ENCODE measurements at regions not wholly inside any gene's neighbourhood (a gene's known extent, or its start where the extent isn't known, plus 50 kb on each side); places are given as distances from the start of the nearest gene placed in this dataset.

DNA sequence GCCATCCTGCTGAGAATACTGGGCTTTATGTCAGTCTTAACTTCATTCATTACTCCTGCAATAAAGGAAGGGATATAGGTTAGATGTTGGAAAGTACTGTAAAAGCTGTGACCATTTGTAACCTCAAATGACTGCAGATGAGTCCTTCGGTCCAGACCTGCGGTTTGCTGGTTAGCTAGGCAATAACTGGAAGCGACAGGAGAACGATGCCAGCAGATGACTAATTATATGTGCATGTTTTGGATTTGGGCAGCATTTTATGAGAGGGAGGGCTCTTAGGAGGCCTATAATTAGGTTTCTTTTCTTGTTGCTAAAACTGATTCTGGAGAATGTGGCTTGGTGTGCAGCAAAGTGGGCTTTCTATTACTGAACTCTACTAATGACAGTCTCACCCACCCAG is 205.6 kb downstream of the TMEM182 start:
- no peak for DNase-seq

- no peak for DNase-seq
These were observed 206.5 kb downstream of the TMEM182 start for GRCh38 chr2:102968375-102968774.

- DNase-seq, result no peak
These were observed 209.9 kb downstream of the TMEM182 start for GRCh38 chr2:102971701-102972100.

- peak; percentile 15 for DNase-seq
These were observed 214.5 kb downstream of the TMEM182 start for GRCh38 chr2:102975996-102976975.

GRCh38 chr2:102977426-102978090 is 215.7 kb downstream of the TMEM182 start:
- no peak for DNase-seq

DNA sequence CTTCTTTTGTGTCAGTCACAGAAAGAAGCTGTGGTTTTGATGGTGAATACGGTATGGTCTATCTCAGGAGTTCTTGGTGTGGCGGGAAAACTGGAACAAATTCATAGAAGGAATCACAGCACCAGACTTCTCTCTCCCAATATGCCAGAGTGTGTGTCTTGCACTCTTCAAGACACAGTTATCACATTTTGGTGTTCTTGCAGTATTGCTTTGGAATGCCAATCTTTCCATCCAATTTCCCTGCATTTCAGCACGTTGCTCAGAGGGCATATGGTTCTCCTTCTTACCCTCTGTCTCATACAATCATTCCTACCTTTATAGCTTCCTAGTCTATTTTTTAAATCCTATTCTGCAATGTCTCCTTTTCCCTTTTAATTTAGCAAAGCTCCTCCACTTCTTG is 216.3 kb downstream of the TMEM182 start:
- DNase-seq, result no peak

GRCh38 chr2:102979429-102979828 is 217.6 kb downstream of the TMEM182 start:
- no peak for DNase-seq

DNA sequence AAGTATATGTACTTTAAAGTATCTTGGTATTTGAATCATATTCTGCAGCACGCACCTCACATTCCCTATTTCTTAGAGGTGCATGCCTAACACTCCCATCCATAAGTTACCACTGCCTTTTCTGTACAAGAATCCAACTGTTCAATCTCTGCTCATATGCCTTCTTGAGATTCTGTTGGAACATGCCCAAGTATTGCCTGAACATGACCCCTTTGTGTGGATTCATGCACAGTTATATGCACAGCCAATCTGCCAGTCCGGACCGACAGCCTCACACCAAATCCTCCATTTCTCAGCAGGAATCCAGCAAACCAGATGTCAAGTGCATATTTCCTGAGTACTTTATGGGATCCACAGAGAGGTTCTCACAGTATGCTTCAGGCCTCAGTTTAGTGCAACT is 222.0 kb downstream of the TMEM182 start:
- no peak for DNase-seq

DNA sequence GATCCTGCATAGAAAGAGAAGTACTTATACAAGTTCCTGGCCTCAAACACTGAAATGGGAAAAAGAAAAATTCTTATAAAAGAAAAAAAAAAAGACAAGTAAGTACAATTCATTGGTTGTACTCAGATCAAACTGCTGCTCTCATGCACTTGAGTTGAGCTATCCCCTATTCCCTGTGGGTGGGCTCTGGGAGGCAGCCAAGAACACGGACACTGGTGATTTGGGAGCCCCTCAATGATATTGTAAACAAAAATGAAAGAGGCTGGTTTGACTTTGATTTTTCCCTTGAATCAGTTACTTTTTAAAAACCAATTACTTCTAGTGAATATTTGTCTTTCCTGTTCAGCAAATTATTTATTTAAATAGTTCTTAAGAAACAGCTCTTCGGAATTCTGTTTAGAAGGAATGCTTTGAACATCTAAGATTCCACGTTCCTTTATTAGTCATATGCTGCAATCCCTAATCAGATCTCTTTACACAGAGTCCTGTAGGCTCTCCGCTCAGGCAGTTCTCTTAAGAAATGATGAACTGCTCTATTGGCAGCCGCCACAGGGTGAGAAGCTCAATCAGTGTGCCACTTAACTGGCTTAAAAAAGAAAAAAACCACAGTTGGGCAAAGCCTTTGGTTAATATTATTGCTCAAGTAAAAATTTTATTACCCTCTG is 225.1 kb downstream of the TMEM182 start:
- no peak for DNase-seq

- DNase-seq, result no peak
These were observed 230.8 kb downstream of the TMEM182 start for GRCh38 chr2:102992607-102993006.

GRCh38 chr2:102999958-103000357 is 238.1 kb downstream of the TMEM182 start:
- DNase-seq, result peak; percentile 1

- no peak for DNase-seq
These were observed 241.1 kb downstream of the TMEM182 start for GRCh38 chr2:103002954-103003353.

GRCh38 chr2:103003750-103004260 is 242.0 kb downstream of the TMEM182 start:
- DNase-seq, result no peak

DNA sequence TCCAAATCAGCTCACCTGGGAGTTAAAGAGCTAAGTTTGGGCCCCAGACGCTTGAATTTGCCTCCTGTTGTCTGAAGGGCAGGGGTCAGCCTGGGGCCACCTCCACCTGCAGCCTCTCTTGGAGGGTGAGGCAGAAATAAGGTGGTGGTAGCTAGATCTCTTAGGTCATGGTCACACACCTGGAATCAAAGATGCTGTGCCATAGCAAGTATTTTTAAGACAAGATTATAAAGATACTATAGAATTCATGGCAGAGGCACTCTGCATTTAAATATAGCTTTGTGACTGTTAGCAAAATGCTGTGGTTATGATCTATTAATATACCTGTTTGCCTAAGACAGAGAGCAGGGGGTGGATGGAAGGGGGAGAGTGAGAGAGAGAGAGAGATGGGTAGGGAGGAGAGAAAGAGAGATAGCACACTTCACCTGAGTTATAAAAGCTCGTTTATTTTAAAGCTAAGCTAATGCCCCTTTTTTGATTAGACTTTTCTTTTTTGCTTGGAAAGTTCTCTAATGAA is 242.7 kb downstream of the TMEM182 start:
- DNase-seq, result no peak

DNA sequence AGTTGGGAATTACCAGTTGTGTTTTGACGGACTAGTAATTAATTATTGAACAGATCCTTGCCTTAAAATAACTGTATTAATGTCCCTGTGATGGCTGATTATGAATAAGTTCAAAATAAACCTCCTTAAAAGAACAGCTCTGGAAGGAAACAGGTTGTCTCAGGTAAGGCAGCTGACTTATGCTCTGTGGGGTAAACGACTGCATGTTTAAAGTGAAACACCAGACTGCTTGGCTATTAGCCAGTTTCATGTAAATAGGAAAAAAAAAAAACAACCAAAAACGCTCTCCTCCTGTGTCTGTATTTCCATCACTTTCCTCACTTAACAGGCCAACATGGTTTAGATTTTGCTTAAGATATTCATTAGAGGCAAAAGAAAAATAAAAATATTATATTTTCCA is 243.6 kb downstream of the TMEM182 start:
- no peak for DNase-seq

DNA sequence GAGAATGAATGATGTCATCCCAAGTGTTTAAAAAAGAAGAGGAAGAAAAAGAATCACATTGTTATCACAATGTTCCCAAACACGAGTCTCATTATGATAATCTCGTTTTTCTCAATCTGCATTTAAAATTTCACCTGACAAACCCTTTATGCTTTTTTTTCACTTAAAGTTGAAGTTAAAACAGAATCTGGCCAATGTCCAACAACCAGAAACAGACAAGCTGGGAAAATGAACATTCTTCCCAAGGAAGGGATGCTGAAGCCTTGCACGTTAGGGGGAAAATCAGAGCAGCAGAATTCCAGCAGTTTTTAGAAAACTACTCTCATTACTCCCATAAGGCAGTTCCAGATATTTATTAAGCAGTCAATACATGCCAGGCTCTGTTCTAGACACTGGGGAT is 245.3 kb downstream of the TMEM182 start:
- no peak for DNase-seq

DNA sequence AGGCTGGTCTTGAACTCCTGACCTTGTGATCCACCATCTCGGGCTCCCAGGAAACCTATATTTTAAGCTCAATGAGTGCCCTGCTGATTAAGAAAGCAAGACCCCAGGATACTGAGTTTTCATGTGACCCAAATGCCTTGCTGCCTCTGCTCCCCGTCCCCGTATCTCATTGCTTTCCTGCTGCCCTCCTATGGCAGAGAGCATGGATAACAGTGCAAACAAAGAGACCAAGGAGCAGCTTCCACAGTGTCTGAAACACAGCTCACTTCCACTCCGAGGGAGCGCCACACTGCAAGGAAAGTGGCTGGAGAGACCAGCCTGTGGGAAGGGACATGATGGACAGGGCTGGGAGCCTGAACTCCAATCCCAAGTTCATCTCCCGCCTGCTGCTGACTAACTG is 246.8 kb downstream of the TMEM182 start:
- DNase-seq, result no peak

DNA sequence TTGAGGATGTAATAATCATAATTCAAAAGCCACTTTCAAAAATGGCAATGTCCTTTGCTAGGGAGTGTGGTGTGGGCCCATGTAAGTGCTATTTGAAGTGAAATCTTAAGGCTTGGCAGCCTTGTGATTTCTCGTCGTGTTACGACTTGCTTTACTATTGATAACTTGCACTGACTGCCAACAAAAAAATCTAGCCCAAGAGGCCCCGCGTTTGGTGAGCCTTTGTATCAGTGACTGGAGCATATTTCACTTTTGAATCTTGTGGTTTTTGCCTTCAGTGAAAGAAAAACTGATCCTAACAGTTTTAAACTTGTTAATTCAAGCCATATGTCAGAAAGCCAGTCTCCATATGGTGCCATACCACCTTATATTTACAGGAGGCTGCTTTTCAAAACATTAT is 248.0 kb downstream of the TMEM182 start:
- no peak for DNase-seq

DNA sequence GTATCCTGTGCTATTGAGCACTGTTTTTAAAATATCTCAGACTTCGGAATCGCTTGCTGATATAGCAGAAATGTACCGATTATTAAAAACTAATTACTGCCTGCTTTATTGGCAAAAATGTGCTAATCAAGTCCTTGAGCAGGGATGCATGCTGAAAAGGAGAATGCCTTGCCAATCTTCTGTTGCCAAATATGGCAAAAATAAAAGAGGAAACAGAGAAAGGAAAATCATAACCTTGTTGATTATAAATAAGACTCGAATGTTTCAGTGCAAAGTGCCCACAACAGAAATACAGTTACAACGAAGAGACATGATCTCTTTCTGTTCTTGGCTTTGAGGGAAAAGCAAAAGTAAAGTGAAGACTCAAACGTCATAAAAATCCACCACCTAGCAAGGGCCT is 248.5 kb downstream of the TMEM182 start:
- no peak for DNase-seq

DNA sequence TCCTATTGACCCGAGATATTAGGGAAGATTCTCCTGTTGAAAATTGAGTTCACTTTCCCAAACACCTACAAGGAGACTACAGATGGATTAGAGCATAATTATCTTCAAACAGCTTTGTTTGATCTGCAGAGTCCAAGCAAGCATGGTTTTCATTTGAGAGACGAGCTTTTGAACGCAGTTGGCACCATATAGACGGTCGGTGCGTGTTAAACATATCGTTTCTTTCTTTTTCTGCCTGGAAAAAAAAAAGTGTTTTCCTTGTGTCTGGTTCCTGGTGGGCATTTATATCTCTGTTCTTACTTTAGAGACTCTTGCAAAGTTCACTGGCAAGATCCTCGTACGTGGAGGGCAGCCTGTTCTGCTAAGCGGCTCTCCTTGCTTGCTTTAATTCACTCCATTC is 248.9 kb downstream of the TMEM182 start:
- DNase-seq, result no peak

GRCh38 chr2:103012590-103012989 is 250.8 kb downstream of the TMEM182 start:
- no peak for DNase-seq

GRCh38 chr2:103025056-103025455 is 263.2 kb downstream of the TMEM182 start:
- no peak for DNase-seq

DNA sequence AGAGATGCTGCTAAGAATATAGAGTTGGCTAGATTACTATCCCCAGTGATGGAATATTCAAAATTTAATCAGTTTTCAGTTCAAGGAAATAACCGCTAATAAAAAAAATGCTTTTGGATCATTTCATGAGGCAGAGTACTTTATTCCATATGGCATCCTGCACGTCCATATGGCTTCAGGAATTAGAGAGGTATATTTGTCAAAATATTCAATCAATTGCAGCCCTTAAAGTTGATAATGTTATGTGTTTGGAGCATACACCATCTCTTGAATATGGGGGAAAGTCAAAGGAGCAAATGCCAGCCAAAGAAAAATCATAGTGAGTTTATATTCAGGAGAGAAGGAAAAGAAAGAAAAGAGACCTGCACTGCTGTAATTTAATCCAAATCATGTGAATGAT is 266.4 kb downstream of the TMEM182 start:
- no peak for DNase-seq
